ENCODE measurements at regions not wholly inside any gene's neighbourhood (a gene's known extent, or its start where the extent isn't known, plus 50 kb on each side); places are given as distances from the start of the nearest gene placed in this dataset.

GRCh38 chr2:103809415-103809814 is 1044.5 kb upstream of the POU3F3 start:
- TF ChIP-seq, protein P1, sequence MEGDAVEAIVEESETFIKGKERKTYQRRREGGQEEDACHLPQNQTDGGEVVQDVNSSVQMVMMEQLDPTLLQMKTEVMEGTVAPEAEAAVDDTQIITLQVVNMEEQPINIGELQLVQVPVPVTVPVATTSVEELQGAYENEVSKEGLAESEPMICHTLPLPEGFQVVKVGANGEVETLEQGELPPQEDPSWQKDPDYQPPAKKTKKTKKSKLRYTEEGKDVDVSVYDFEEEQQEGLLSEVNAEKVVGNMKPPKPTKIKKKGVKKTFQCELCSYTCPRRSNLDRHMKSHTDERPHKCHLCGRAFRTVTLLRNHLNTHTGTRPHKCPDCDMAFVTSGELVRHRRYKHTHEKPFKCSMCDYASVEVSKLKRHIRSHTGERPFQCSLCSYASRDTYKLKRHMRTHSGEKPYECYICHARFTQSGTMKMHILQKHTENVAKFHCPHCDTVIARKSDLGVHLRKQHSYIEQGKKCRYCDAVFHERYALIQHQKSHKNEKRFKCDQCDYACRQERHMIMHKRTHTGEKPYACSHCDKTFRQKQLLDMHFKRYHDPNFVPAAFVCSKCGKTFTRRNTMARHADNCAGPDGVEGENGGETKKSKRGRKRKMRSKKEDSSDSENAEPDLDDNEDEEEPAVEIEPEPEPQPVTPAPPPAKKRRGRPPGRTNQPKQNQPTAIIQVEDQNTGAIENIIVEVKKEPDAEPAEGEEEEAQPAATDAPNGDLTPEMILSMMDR (IDR thresholded peaks at IDR 0.05; ENCODE audit: poor library complexity): no peak
- no peak for TF ChIP-seq EZH2 (IDR thresholded peaks at IDR 0.05; ENCODE audit: borderline replicate concordance)
